B cell (primary cell): ENCODE measurements at regions not wholly inside any gene's neighbourhood (a gene's known extent, or its start where the extent isn't known, plus 50 kb on each side); places are given as distances from the start of the nearest gene placed in this dataset.

Source experiments
- ATAC-seq: fragments of 200-7000 bp; cut with Tn5 transposase; one replicate; pipeline ENCODE4 v1.10.0; 2021; ENCODE audit warnings: low read depth, mild to moderate bottlenecking, moderate number of reproducible peaks, moderate library complexity
- CTCF ChIA-PET: fragments of 350-600 bp; sonication (Branson Sonifier 250); formaldehyde crosslinking; loops from one replicate; lab custom pipeline; 2021; ENCODE audit warnings: antibody characterized with exemption, inconsistent platforms; lab: Charles Lee
- POLR2A ChIA-PET: fragments of 350-600 bp; sonication (Branson Sonifier 250); formaldehyde crosslinking; loops from one replicate; lab custom pipeline; 2021; ENCODE audit warnings: antibody characterized with exemption; lab: Charles Lee
- DNase-seq: peaks from one replicate; pipeline ENCODE4 v3.0.0; 2013
- H2AFZ ChIP-seq: 2 replicates; pipeline ENCODE4 v1.6.1; 2012; ENCODE audit warnings: mild to moderate bottlenecking, low read depth, low read length; ENCODE audit not compliant: insufficient read depth, poor library complexity, severe bottlenecking
- H3K27ac ChIP-seq, 2 donors: 1 replicate in 1 of 2; 2 replicates in 1 of 2; pipeline ENCODE4 v1.5.1; 2012 to 2013; ENCODE audit warnings: low read length in 2 of 2, mild to moderate bottlenecking in 2 of 2, moderate library complexity in 1 of 2
- H3K27me3 ChIP-seq, 4 experiments: fragments of 200-600 bp in 1 of 4; sonication (generic) in 1 of 4; replicated peaks in 1 of 4; 1 replicate in 2 of 4; 2 replicates in 2 of 4; pipeline versions ENCODE4 v1.6.1 to v1.7.0; 2013 to 2016; ENCODE audit warnings: low read length in 3 of 4, mild to moderate bottlenecking in 2 of 4, mixed read lengths in 1 of 4, moderate library complexity in 1 of 4; ENCODE audit not compliant: insufficient read depth in 4 of 4, control insufficient read depth in 3 of 4; ENCODE audit errors: control extremely low read depth in 1 of 4
- H3K36me3 ChIP-seq, 2 experiments: replicated peaks in 1 of 2; 1 replicate in 1 of 2; 2 replicates in 1 of 2; pipeline versions ENCODE4 v1.6.1 to v1.7.1; 2013; ENCODE audit warnings: low read length in 1 of 2; ENCODE audit not compliant: insufficient read depth in 2 of 2, control insufficient read depth in 1 of 2; ENCODE audit errors: control extremely low read depth in 1 of 2, extremely low read depth in 1 of 2
- H3K4me1 ChIP-seq, 2 donors: fragments of 200-600 bp in 1 of 2; sonication (generic) in 1 of 2; 1 replicate in 1 of 2; 2 replicates in 1 of 2; pipeline versions ENCODE4 v1.5.1 to v1.6.1; 2013 to 2017; ENCODE audit warnings: low read length in 2 of 2; ENCODE audit not compliant: control insufficient read depth in 2 of 2, insufficient read depth in 2 of 2
- H3K4me2 ChIP-seq: replicated peaks from 2 replicates; pipeline ENCODE3; 2012; ENCODE audit warnings: mild to moderate bottlenecking, low read depth, low read length; ENCODE audit not compliant: poor library complexity, severe bottlenecking
- H3K4me3 ChIP-seq, 5 experiments: fragments of 200-600 bp in 1 of 5; sonication (generic) in 1 of 5; 1 replicate in 3 of 5; 2 replicates in 2 of 5; pipeline versions ENCODE4 v1.5.1 to v1.7.0; 2011 to 2016; ENCODE audit warnings: low read length in 4 of 5, mild to moderate bottlenecking in 4 of 5, low read depth in 2 of 5, control low read depth in 1 of 5, moderate library complexity in 1 of 5; ENCODE audit not compliant: insufficient read depth in 1 of 5; ENCODE audit errors: control extremely low read depth in 1 of 5, extremely low read depth in 1 of 5
- H3K79me2 ChIP-seq: fragments of 200-600 bp; sonication (generic); one replicate; pipeline ENCODE4 v1.6.0; 2016; ENCODE audit warnings: low read length; ENCODE audit not compliant: control insufficient read depth, insufficient read depth
- H3K9ac ChIP-seq: fragments of 200-600 bp; sonication (generic); 2 replicates; pipeline ENCODE4 v1.6.1; 2017; ENCODE audit warnings: mild to moderate bottlenecking, low read length, moderate library complexity
- H3K9me3 ChIP-seq, 3 donors: one replicate each; pipeline versions ENCODE4 v1.6.1 to v1.7.1; 2013; ENCODE audit warnings: low read length in 2 of 3; ENCODE audit not compliant: control insufficient read depth in 2 of 3, insufficient read depth in 1 of 3; ENCODE audit errors: control extremely low read depth in 1 of 3
- H4K20me1 ChIP-seq: 2 replicates; pipeline ENCODE4 v1.6.0; 2012; ENCODE audit warnings: mild to moderate bottlenecking, low read length; ENCODE audit not compliant: insufficient read depth, control insufficient read depth, poor library complexity, severe bottlenecking
- H3K27ac Mint-ChIP-seq: one replicate; pipeline ENCODE4 v1.8.0; 2021; ENCODE audit warnings: mixed read lengths
- H3K27me3 Mint-ChIP-seq: one replicate; pipeline ENCODE4 v1.8.0; 2021; ENCODE audit warnings: mixed read lengths
- H3K4me1 Mint-ChIP-seq: one replicate; pipeline ENCODE4 v1.8.0; 2021; ENCODE audit warnings: mixed read lengths
- H3K4me3 Mint-ChIP-seq: one replicate; pipeline ENCODE4 v1.8.0; 2021; ENCODE audit warnings: mixed read lengths
- H3K9me3 Mint-ChIP-seq: one replicate; pipeline ENCODE4 v1.8.0; 2022; ENCODE audit warnings: mixed read lengths; ENCODE audit not compliant: insufficient read depth
- CTCF ChIP-seq: fragments of 200-600 bp; IDR thresholded peaks from one replicate; pipeline ENCODE4 v1.8.0; 2022; ENCODE audit warnings: antibody characterized with exemption, mild to moderate bottlenecking
- EZH2 ChIP-seq: IDR thresholded peaks from 2 replicates; pipeline ENCODE4 v1.6.1; 2012; ENCODE audit warnings: borderline replicate concordance, low read depth, mild to moderate bottlenecking, moderate library complexity, low read length; ENCODE audit not compliant: insufficient read depth, poor library complexity, severe bottlenecking
- WGBS: methylation state at CpG from one replicate; pipeline ENCODE4 v1.1.5; 2013; ENCODE audit warnings: missing lambda C conversion rate; ENCODE audit not compliant: insufficient coverage; 5-methylcytosine and 5-hydroxymethylcytosine counted together
- intact Hi-C: fragments of 100-400 bp; cut with micrococcal nuclease; formaldehyde crosslinking; loops from one replicate; pipeline ENCODE4 v1.10.0; 2022

- Histone ChIP-seq H2AFZ (no peak overlapping the region), H3K9me3 (no peaks in the 10 kb centered on the region), H3K27ac (no peak overlapping the region), H3K79me2 (no peaks in the 10 kb centered on the region), H3K4me2 (no peak overlapping the region), H4K20me1 (no peaks in the 10 kb centered on the region), H3K36me3 (no peaks in the 10 kb centered on the region), H3K4me3 (no peak overlapping the region), H3K4me1 (no peaks in the 10 kb centered on the region), H3K9ac (no peak overlapping the region), H3K27me3 (no peaks in the 10 kb centered on the region)
- Mint-ChIP-seq H3K27ac (no peak overlapping the region), H3K4me3 (no peak overlapping the region), H3K27me3 (no peaks in the 10 kb centered on the region), H3K9me3 (peaks cover 3% of the 10 kb centered on the region), H3K4me1 (no peaks in the 10 kb centered on the region)
- POLR2A ChIA-PET: no interaction called here
- CTCF ChIA-PET: no interaction called here
- intact Hi-C loops: no loop called here
- TF ChIP-seq CTCF (no peak), EZH2 (no peak)
- no peak for ATAC-seq
- WGBS: no CpG with 5 or more reads among the region's 1 CpG
- DNase-seq: no peak
Observed at GRCh38 chr13:37364007-37364406, 234.6 kb downstream of the POSTN start.

DNA sequence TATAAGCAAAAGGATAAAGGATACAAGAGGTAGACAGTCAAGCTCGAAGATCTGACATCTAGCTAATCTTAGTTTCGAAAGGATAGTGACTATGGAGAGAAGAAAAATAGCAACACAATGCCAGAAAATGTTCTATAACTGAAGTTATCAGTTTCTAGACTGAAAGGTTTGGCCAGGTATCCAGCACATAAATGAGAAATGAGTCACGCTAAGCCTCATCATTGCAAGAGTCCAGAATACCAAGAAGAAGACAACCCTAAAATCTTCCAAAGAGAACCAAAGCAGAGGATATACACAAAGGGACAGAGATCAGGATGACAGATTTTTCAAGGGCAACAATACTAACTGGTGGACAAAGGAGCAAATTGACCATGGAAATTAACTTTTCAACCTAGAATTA lies 237.0 kb downstream of the POSTN start:
- Histone ChIP-seq H3K4me1 (no peaks in the 10 kb centered on the region), H3K4me2 (no peak overlapping the region), H3K36me3 (no peaks in the 10 kb centered on the region), H3K4me3 (no peak overlapping the region), H2AFZ (no peak overlapping the region), H3K9me3 (no peaks in the 10 kb centered on the region), H3K27ac (no peak overlapping the region), H3K79me2 (no peaks in the 10 kb centered on the region), H3K9ac (no peak overlapping the region), H3K27me3 (no peaks in the 10 kb centered on the region), H4K20me1 (no peaks in the 10 kb centered on the region)
- Mint-ChIP-seq H3K4me3 (no peak overlapping the region), H3K27ac (no peak overlapping the region), H3K27me3 (no peaks in the 10 kb centered on the region), H3K4me1 (no peaks in the 10 kb centered on the region), H3K9me3 (no peaks in the 10 kb centered on the region)
- ChIA-PET CTCF (no interaction called here), POLR2A (no interaction called here)
- intact Hi-C loops: no loop called here
- ATAC-seq (no peak), DNase-seq (no peak)
- no peak for TF ChIP-seq EZH2
- TF ChIP-seq CTCF: no peak
- 100% methylated on average over 1 of the region's 3 CpGs for WGBS
